GM12878 (cell line): ENCODE measurements at regions not wholly inside any gene's neighbourhood (a gene's known extent, or its start where the extent isn't known, plus 50 kb on each side); places are given as distances from the start of the nearest gene placed in this dataset.
"Not testable (repeated sequence)": the region's sequence is repeated elsewhere in the genome, so short reads cannot be mapped to it uniquely, and the experiment has no call there.

Source experiments
- ATAC-seq: fragments of 200-7000 bp; cut with Tn5 transposase; 3 replicates; pipeline ENCODE4 v1.9.1; 2020; ENCODE audit warnings: mild to moderate bottlenecking, moderate library complexity
- BruUV-seq: library from RNA; stranded (reverse); fragments of 400-500 nt; replicated peaks from 2 replicates; lab custom pipeline; 2021; lab: Mats Ljungman, UMichigan
- CTCF ChIA-PET: fragments of 300-600 bp; sonication (Branson Sonifier 250); formaldehyde crosslinking; extraction: SDS; loops from one replicate; lab custom pipeline; 2021; ENCODE audit warnings: inconsistent platforms; lab: Yijun Ruan, JAX
- POLR2A ChIA-PET: fragments of 350-600 bp; formaldehyde crosslinking; extraction: SDS; loops from one replicate; lab custom pipeline; 2021; ENCODE audit warnings: inconsistent platforms; lab: Charles Lee
- RAD21 ChIA-PET: fragments of 300-600 bp; sonication (Branson Sonifier 250); formaldehyde crosslinking; loops from one replicate; lab custom pipeline; 2023; ENCODE audit warnings: antibody characterized with exemption; ENCODE audit not compliant: unreplicated experiment; lab: Charles Lee
- SMC1A ChIA-PET: fragments of 300-600 bp; sonication (Branson Sonifier 250); formaldehyde crosslinking; loops from one replicate; lab custom pipeline; 2023; ENCODE audit not compliant: unreplicated experiment, uncharacterized antibody; lab: Charles Lee
- DNase-seq: peaks from one replicate; pipeline ENCODE4 v3.0.0-alpha.2; 2011; ENCODE audit warnings: low read depth, low spot score
- FAIRE-seq: peaks from 3 replicates; lab custom pipeline; 2011; peaks lifted over from hg19 to GRCh38; lab: Jason Lieb, UNC
- H2AFZ ChIP-seq: 2 replicates; pipeline ENCODE4 v1.6.0; 2011; ENCODE audit warnings: low read depth, low read length, control low read depth; ENCODE audit not compliant: control insufficient read depth
- H3K27ac ChIP-seq: 2 replicates; pipeline ENCODE4 v1.5.1; 2011; ENCODE audit warnings: control low read depth; ENCODE audit not compliant: control insufficient read depth, insufficient read depth
- H3K27me3 ChIP-seq, 2 experiments: replicated peaks in 1 of 2; 2 replicates each; pipeline versions ENCODE4 v1.6.0 to v1.6.1; 2011; ENCODE audit warnings: low read length in 1 of 2; ENCODE audit not compliant: control insufficient read depth in 2 of 2, insufficient read depth in 2 of 2
- H3K36me3 ChIP-seq, 2 experiments: 2 replicates each; pipeline ENCODE4 v1.5.1; 2011; ENCODE audit warnings: low read length in 1 of 2; ENCODE audit not compliant: control insufficient read depth in 2 of 2, insufficient read depth in 2 of 2
- H3K4me1 ChIP-seq: 2 replicates; pipeline ENCODE4 v1.6.1; 2011; ENCODE audit warnings: mild to moderate bottlenecking, low read length, moderate library complexity, mixed read lengths; ENCODE audit not compliant: control insufficient read depth, insufficient read depth
- H3K4me2 ChIP-seq: 2 replicates; pipeline ENCODE4 v1.6.0; 2011; ENCODE audit warnings: control low read depth; ENCODE audit not compliant: control insufficient read depth, insufficient read depth
- H3K4me3 ChIP-seq: fragments of 200-600 bp; sonication (generic); 2 replicates; pipeline ENCODE4 v1.5.1; 2016
- H3K79me2 ChIP-seq: 2 replicates; pipeline ENCODE4 v1.6.0; 2011; ENCODE audit warnings: low read length; ENCODE audit not compliant: control insufficient read depth, insufficient read depth
- H3K9ac ChIP-seq: 2 replicates; pipeline ENCODE4 v1.8.0; 2011; ENCODE audit warnings: low read length, control low read depth, mixed read lengths; ENCODE audit not compliant: control insufficient read depth, insufficient read depth
- H3K9me3 ChIP-seq: replicated peaks from 3 replicates; pipeline ENCODE4 v1.5.1; 2011; ENCODE audit warnings: mild to moderate bottlenecking, low read length; ENCODE audit not compliant: control insufficient read depth, insufficient read depth
- H4K20me1 ChIP-seq: 2 replicates; pipeline ENCODE4 v1.6.0; 2011; ENCODE audit not compliant: control insufficient read depth, insufficient read depth
- ATF3 ChIP-seq: IDR thresholded peaks from 2 replicates; pipeline ENCODE4 v1.6.1; 2011; ENCODE audit warnings: low read depth, mild to moderate bottlenecking, low read length, moderate library complexity, borderline replicate concordance; ENCODE audit errors: extremely low read depth
- BHLHE40 ChIP-seq, 2 experiments: fragments of 450-650 bp in 1 of 2; IDR thresholded peaks; 2 replicates each; pipeline ENCODE4 v1.6.1; 2011 to 2017; ENCODE audit warnings: low read depth in 2 of 2, borderline replicate concordance in 1 of 2, improper control_type of control experiment in 1 of 2, low read length in 1 of 2, mild to moderate bottlenecking in 1 of 2
- CEBPB ChIP-seq, 2 experiments: fragments of 150-350 bp in 1 of 2; IDR thresholded peaks; 2 replicates each; pipeline ENCODE4 v1.6.1; 2012 to 2014; ENCODE audit warnings: low read depth in 2 of 2, low read length in 2 of 2, borderline replicate concordance in 1 of 2, inconsistent platforms in 1 of 2
- CHD2 ChIP-seq: IDR thresholded peaks from 2 replicates; pipeline ENCODE4 v1.6.1; 2011; ENCODE audit warnings: low read depth, low read length, improper control_type of control experiment, borderline replicate concordance
- ELK1 ChIP-seq: IDR thresholded peaks from 2 replicates; pipeline ENCODE4 v1.6.1; 2012; ENCODE audit warnings: low read depth, low read length, improper control_type of control experiment
- HDAC2 ChIP-seq: fragments of 200-600 bp; sonication (generic); IDR thresholded peaks from 2 replicates; pipeline ENCODE4 v1.6.1; 2017
- IKZF1 ChIP-seq: fragments of 450-650 bp; conservative IDR thresholded peaks from 2 replicates; pipeline ENCODE4 v1.6.1; 2017; ENCODE audit warnings: antibody characterized with exemption, mild to moderate bottlenecking
- POLR2AphosphoS2 ChIP-seq: IDR thresholded peaks from 2 replicates; pipeline ENCODE4 v1.6.1; 2011; ENCODE audit warnings: low read depth, mild to moderate bottlenecking, low read length, improper control_type of control experiment, moderate library complexity
- SMC3 ChIP-seq: IDR thresholded peaks from 2 replicates; pipeline ENCODE4 v1.6.1; 2011; ENCODE audit warnings: low read length, improper control_type of control experiment, borderline replicate concordance
- SUPT20H ChIP-seq: IDR thresholded peaks from 2 replicates; pipeline ENCODE4 v1.6.1; 2011; ENCODE audit warnings: low read depth, mild to moderate bottlenecking, low read length, moderate library complexity, borderline replicate concordance; ENCODE audit not compliant: control insufficient read depth
- ZNF24 ChIP-seq: fragments of 450-650 bp; IDR thresholded peaks from 2 replicates; pipeline ENCODE4 v1.6.1; 2017; ENCODE audit warnings: antibody characterized with exemption, mild to moderate bottlenecking
- WGBS: methylation state at CpG from one replicate; pipeline ENCODE4 v1.1.6; 2016; ENCODE audit warnings: low lambda C conversion rate; ENCODE audit not compliant: insufficient replicate concordance, insufficient coverage; ENCODE audit errors: missing lambda C conversion rate; 5-methylcytosine and 5-hydroxymethylcytosine counted together
- in situ Hi-C: fragments of 300-500 bp; cut with MboI; formaldehyde crosslinking; loops from 9 replicates; pipeline ENCODE4 v1.14.3; 2018; ENCODE audit warnings: mixed read lengths
- intact Hi-C: fragments of 100-400 bp; cut with micrococcal nuclease; formaldehyde crosslinking; loops from one replicate; pipeline ENCODE4 v1.14.2; 2022; ENCODE audit not compliant: unreplicated experiment

GRCh38 chr14:40216976-40217375 lies 784.7 kb upstream of the FBXO33 start:
- Histone ChIP-seq H3K36me3 (no peaks in the 10 kb centered on the region), H3K27ac (no peak overlapping the region), H3K4me1 (no peaks in the 10 kb centered on the region), H2AFZ (no peak overlapping the region), H3K79me2 (no peaks in the 10 kb centered on the region), H3K27me3 (no peaks in the 10 kb centered on the region), H3K9me3 (no peaks in the 10 kb centered on the region), H3K4me3 (no peak overlapping the region), H3K9ac (no peak overlapping the region), H3K4me2 (no peak overlapping the region), H4K20me1 (no peaks in the 10 kb centered on the region)
- in situ Hi-C loops, result no loop called here
- no peak for DNase-seq
- WGBS, result 59% methylated on average over 22 of the region's 22 CpGs
- BruUV-seq, result no TSS peak
- ChIA-PET POLR2A (no interaction called here), CTCF (no interaction called here), SMC1A (no interaction called here), RAD21 (no interaction called here)
- FAIRE-seq, result no peak
- ATAC-seq, result no peak
- intact Hi-C loops, result no loop called here
- no peak for TF ChIP-seq BHLHE40 (IDR thresholded peaks at IDR 0.05; ENCODE audit: borderline replicate concordance in 1 of 2, low read depth in 2 of 2, low read length in 1 of 2)
- TF ChIP-seq IKZF1, result no peak
- no peak for TF ChIP-seq POLR2AphosphoS2
- TF ChIP-seq SUPT20H, result no peak
- no peak for TF ChIP-seq HDAC2
- TF ChIP-seq ATF3, result no peak
- TF ChIP-seq CEBPB (IDR thresholded peaks at IDR 0.05; ENCODE audit: borderline replicate concordance in 1 of 2, low read depth in 2 of 2, low read length in 2 of 2), result no peak
- no peak for TF ChIP-seq ELK1
- no peak for TF ChIP-seq CHD2
- TF ChIP-seq ZNF24, result no peak
- TF ChIP-seq SMC3, result no peak

- RAD21 ChIA-PET, H3K4me2 ChIP-seq, H3K9ac ChIP-seq, H3K27me3 ChIP-seq, SMC1A ChIA-PET, DNase-seq, CTCF ChIA-PET, H3K79me2 ChIP-seq, H3K27ac ChIP-seq, in situ Hi-C loops, H3K36me3 ChIP-seq, BruUV-seq, intact Hi-C loops, H3K4me1 ChIP-seq, ATAC-seq, H3K9me3 ChIP-seq, POLR2A ChIA-PET, H3K4me3 ChIP-seq, FAIRE-seq, H2AFZ ChIP-seq, H4K20me1 ChIP-seq: not testable (repeated sequence)
- 60% methylated on average over 18 of the region's 18 CpGs for WGBS
Measured at GRCh38 chr14:40216408-40216807, 784.2 kb upstream of the FBXO33 start.
